NAMALWA (cell line): ENCODE measurements at regions not wholly inside any gene's neighbourhood (a gene's known extent, or its start where the extent isn't known, plus 50 kb on each side); places are given as distances from the start of the nearest gene placed in this dataset.

ENCODE experiments used
- DNase-seq: peaks from one replicate; pipeline ENCODE4 v3.0.0-alpha.2; 2015; ENCODE audit warnings: low spot score

GRCh38 chr17:13933441-13934276 is 135.6 kb upstream of the COX10 start:
- no peak for DNase-seq

DNA sequence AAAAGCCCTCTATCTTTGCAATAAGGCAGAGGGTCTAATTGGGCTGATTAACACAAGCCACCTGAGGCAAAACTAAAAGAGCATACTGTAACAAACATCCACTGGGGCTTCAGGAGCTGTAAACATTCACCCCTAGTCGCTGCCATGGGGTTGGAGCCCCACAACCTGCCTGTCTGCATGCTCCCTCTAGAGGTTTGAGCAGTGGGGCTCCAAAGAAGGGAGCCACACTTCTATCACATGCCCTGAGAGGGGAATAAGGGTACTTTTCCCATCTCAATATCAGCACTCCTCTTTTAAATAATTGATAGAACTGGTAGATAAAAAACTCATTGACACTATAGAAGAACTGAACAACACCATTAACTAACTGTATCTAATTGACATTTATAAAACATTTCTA is 130.1 kb upstream of the COX10 start:
- peak; percentile 16 for DNase-seq

DNA sequence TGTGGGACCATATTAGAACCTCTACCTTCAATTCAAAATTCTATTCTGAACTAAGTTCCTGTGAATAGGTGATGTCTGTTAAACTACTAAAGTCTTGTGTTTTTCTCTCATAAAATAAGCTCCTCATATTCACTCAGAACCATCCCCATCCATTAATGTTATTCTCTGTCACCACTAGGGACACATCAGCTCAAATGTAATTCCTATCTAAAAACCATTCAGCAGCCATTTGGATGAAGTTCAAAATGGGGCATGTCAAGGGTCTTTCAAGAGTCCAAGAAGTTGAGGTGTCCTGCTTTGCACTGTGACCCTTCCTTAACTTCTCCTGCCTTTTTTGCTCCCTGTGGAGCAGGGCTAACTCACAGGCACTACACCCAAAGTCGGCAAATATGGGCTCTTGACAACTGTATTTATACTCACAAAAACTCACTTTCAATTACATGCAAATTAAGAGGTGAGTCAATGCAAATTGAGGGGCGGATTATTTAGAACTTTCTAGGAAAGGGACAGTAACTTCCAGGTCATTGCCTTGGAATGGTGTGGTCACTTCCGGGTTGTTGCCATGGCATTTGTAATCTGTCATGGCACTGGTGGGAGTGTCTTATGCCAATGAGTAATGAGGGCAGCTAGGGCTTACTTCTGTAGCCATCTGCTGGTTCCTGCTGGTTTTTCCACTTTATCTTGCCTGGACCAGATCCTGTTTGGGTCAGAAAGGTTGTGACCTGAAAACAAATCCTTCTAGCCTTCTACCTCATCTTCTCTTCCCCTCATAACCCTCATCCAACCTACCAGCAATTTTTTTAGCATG is 128.2 kb upstream of the COX10 start:
- peak; percentile 47 for DNase-seq

DNA sequence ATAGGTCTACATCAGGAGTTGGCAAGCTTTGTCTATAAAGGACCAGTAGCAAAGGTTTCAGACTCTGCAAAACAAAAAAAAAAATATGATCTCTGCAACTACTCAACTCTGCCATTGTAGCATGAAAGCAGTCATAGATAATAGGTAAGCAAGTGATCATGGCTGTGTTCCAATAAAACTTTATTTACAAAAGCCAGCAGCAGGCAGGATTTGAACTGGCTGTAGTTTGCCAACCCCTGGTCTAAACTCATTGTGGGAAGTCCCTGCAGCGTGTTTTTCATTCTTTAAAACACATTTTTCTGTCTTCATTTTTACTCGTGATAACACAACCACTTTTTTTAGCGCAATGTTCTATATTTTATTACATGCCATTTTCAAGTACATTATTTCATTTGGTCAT is 127.5 kb upstream of the COX10 start:
- no peak for DNase-seq

- DNase-seq = no peak
Observed at GRCh38 chr17:13943909-13944308, 125.4 kb upstream of the COX10 start.

DNA sequence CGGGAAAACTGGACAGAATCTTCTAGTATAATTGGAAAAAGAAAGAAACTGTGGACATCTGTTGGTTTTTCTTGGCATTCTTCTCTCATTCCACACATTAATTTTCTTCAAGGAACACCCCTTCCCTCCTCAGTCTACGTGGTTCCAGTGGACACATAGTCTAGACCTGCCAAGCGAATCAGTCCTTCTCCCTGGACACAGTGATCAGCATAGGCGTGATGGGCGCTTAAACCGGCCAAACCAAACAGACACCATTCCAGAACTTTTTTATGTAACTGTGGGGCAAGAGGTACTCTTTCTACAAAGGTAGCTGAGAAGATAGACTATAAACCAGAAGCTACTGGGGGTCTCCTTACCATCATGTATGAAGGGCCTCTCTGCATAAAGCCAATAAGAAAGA is 121.8 kb upstream of the COX10 start:
- no peak for DNase-seq

DNA sequence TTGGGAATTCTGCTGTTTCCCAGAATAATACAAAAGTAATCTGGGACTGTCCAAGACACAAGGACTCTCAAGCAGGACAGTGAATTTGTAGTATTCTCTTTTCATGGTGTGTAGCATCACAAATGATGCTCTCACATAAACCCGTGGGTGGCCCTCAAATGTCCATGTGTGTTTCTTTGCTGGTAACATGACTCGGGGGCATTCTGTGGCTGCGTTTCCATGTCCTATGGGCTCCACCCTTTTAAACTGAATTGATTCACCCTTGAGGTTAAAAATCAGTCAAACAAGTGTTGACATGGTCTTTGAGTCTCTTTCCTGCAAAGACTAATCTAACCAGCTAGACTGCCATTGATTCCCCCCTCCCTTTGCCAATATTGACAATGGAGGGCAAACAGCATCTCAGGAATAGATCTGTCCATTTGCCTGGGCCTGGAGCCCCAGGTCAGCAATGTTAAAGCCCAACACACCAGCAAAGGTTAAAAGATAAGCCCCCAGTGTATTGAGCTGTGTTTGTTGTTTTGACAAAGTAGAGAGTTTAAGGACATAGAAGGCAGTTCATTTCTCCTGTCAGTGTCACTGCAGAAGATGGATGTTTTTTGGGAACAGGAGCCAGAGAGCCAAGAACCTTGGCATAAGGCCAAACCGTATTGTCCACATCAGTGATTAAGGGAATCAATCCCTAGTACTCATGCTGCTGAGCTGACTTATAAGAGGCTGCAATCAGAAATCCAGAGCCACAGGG is 117.1 kb upstream of the COX10 start:
- DNase-seq = no peak

DNA sequence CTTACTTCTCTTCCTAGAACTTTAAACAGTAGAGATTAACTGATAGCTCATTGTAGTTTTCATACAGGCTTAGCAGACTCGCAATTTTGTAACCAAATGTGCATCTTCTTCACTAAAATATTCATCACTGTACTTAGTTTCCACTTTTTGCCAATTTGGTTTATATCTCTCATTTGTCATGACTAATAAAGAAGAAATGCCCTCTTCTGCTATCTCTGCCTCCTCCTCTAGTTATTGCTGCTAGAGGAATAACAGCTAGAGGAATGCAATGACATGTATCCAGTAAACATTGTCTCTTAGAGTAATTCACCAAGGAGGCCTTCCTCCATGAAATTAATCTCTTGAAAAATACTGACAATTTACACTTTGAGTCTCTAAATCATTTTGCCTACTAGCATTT is 115.5 kb upstream of the COX10 start:
- DNase-seq = no peak

- DNase-seq = no peak
Observed at GRCh38 chr17:13957636-13958035, 111.7 kb upstream of the COX10 start.

- no peak for DNase-seq
Observed at GRCh38 chr17:13958773-13959172, 110.5 kb upstream of the COX10 start.

DNA sequence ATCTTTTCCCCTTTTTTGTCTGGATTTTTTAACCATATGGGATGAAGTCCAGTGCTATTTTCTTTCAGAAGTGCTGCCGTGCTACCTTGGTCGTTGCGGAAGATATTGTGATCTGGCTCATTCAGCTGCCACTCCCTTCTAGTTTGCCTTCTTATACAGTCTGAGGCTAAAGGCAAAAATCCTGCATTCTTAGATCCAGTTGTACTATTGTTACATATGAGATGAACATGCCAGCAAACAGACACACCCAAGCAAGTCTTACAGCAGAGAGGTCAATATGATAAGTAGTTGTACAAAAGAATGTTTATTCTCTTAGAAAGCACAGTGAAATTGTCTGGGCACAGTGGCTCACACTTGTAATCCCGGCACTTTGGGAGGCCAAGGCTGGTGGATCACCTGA is 108.0 kb upstream of the COX10 start:
- no peak for DNase-seq

DNA sequence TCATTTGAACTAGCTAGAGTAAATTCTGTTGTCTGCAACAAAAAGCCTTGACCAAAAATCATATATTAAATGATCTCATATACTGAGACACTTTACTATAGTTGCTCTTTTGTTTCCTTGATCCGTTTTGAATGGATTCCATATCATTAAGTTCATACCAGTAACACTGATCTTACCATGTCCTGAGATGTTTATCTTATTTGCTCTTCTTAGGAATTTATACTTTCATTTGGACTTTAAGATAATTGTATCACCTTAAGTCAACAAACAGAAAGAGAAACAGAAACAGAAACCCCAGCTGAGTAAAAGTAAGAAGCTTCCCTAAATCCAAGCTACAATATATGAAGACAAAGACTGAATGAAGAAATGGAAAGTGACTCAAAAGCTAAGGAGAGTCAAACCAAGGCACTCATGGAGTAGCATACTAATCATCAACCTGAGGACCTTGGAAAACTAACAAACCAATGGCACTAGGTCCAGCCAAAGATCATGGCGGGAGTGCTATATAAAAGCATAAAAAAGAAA is 106.5 kb upstream of the COX10 start:
- no peak for DNase-seq

DNA sequence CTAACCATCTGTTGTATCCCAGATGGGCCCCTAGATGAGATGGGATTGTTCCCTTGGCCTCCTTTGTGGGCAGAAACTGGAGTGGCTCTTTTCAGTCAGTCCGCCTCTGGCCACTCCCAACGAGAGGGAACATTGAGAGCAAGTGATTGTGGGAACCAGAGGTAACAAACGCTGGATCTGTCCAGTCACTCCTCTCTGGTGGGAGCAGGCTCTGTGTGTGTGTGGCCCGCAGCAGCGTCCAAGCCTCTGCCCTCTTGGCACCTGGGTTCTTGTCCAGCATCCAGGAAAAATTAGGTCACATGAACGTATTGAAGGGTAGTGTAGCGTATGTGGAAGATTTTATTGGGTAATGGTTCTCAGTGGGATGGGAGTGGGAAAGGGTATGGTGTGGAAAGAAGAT is 101.9 kb upstream of the COX10 start:
- no peak for DNase-seq

- no peak for DNase-seq
Observed at GRCh38 chr17:13970531-13970930, 98.8 kb upstream of the COX10 start.

DNA sequence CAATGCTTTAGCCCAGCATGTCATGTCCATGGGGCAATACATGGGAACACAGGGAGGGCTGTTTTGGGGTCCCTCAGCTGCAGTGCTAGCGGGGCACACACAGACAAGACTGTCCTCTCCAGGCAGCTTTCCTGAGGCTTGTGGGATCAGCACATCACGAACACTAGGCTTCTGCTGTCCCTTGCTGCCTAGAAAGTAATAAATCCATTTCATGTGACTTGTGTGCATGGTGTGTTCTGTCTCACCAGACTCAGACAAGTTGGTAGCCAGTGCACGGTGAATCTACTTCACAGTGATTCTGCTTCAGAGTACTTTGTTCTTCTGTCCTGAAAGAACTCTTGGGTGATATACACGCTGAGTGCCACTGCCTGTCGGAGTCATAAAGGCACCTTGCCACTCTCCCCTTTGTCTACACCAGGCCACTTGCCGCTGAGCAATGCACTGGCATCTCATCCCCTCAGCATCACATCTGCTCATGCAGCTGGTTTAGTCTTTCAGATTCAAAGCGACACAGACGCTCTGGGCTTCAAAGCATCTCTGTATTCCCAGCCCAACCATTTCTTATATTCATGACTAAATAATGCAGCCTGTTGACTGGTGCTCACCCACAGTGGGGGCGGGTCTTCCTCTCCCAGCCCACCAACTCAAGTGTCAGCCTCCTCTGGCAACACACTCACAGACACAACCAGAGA is 95.2 kb upstream of the COX10 start:
- no peak for DNase-seq

- no peak for DNase-seq
Observed at GRCh38 chr17:13977837-13978236, 91.5 kb upstream of the COX10 start.

DNA sequence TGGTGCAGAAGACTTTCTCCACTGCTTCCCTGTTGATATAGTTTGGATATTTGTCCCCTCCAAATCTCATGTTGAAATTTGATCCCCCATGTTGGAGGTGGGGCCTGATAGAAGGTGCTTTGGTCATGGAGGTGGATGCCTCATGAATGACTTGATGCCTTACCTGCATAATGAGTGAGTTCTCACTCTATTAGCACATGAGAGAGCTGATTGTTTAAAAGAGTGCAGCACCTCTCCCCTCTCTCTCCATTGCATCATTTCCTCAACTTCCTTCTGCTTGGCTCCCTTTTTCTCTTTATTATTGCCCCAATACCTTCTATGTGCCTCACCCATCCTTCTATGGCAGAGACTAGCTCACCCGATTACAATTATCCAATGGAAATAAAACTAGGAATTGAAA is 90.8 kb upstream of the COX10 start:
- DNase-seq = no peak

GRCh38 chr17:13981881-13982280 is 87.4 kb upstream of the COX10 start:
- no peak for DNase-seq

DNA sequence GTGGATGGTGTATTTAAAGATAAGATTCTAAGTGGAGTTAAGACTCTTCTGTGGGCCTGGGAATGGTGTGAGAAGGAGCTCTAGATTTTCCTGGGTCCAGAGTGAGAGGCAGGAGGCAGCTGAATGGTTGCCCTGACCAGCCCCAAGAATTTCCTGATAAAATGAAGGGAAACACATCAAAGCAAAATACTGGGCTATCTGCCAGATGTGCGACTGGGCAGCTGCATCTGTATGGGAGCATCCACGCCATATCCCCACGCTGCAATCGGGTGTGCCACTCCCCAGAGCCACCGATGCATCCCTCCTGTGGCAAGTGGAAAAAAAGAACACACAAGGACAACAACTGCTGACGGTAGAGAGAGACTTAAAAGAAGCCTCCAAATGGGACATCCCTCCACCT is 84.3 kb upstream of the COX10 start:
- DNase-seq = no peak

DNA sequence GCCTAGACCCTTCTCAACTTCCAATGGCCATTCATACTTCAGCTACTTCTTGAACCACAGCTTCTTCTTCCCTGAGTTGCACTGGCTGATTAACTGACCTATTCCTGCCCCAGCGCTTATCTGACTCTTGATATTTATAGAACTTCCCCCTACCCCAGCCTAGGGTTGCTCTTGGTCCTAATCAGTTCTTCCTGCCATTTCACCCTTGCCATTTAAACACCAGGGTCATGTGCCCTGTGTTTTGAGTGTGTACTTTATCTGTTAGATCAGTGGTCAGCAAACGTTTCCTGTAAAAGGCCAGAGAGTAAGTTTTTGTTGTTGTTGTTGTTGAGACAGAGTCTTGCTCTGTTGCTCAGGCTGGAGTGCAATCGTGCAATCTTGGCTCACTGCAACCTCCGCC is 82.4 kb upstream of the COX10 start:
- DNase-seq = no peak

DNA sequence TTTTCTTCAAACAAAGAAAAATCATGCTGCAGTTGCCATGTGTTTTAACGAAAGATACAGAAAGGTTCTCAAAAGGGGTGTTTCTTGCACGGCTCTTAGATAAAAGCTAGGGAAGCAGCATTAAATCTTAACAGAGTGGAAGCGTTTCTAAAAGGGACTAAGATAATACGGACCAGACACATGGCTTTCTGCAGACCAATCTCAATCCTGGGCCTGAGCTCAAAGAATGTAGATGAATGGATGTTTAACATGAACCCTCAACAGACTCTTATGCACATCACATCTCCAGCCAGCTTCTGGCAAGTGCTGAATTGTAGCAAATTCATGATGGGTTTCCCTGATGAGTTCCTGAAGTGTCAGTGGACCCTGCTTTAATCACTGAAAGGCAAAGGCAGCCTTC is 80.2 kb upstream of the COX10 start:
- DNase-seq = no peak

DNA sequence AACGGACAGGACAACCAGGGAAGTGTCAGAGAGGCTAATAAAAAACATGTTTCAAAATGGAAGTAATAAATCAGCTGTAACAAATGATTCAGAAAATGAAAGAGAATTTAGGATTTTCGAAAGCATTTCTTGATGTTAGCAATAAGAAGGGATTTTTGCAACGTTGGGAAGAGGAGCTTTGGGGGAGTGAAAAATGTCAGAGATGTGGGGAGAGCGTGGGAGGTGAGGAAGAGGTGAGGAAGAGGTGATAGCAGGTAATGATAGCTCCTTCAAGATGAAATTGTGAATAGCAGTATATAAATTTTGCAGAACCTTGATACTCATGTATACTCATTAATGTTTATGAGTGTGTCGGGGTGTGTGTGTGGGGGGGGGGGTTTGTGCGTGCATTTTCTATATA is 76.2 kb upstream of the COX10 start:
- DNase-seq = no peak
